Activated naive CD8-positive, alpha-beta T cell treated with anti-CD3 and anti-CD28 coated beads for 36 hours (primary cell): ENCODE measurements at regions not wholly inside any gene's neighbourhood (a gene's known extent, or its start where the extent isn't known, plus 50 kb on each side); places are given as distances from the start of the nearest gene placed in this dataset.

ENCODE experiments used
- DNase-seq: peaks from one replicate; pipeline ENCODE4 v3.0.0; 2021
- H3K27ac Mint-ChIP-seq: one replicate; pipeline ENCODE4 v1.8.0; 2022; ENCODE audit warnings: mild to moderate bottlenecking, moderate library complexity, mixed read lengths
- H3K27me3 Mint-ChIP-seq: one replicate; pipeline ENCODE4 v1.8.0; 2022; ENCODE audit warnings: mild to moderate bottlenecking, mixed read lengths
- H3K36me3 Mint-ChIP-seq: one replicate; pipeline ENCODE4 v1.8.0; 2021; ENCODE audit warnings: mild to moderate bottlenecking, mixed read lengths
- H3K4me1 Mint-ChIP-seq: one replicate; pipeline ENCODE4 v1.8.0; 2021; ENCODE audit warnings: mixed read lengths
- H3K4me3 Mint-ChIP-seq: one replicate; pipeline ENCODE4 v1.8.0; 2022; ENCODE audit warnings: mild to moderate bottlenecking, moderate library complexity, mixed read lengths
- H3K9me3 Mint-ChIP-seq: one replicate; pipeline ENCODE4 v1.8.0; 2022; ENCODE audit warnings: mixed read lengths

GRCh38 chr10:125344573-125345171 lies 184.3 kb upstream of the CTBP2 start:
- Mint-ChIP-seq H3K27ac (no peak overlapping the region), H3K9me3 (peaks cover 2% of the 10 kb centered on the region), H3K4me1 (no peaks in the 10 kb centered on the region), H3K4me3 (no peak overlapping the region), H3K27me3 (peaks cover 8% of the 10 kb centered on the region), H3K36me3 (no peaks in the 10 kb centered on the region)
- no peak for DNase-seq

- Mint-ChIP-seq H3K9me3 (peaks cover 7% of the 10 kb centered on the region), H3K36me3 (no peaks in the 10 kb centered on the region), H3K27ac (no peak overlapping the region), H3K4me3 (no peak overlapping the region), H3K27me3 (peaks cover 8% of the 10 kb centered on the region), H3K4me1 (no peaks in the 10 kb centered on the region)
- DNase-seq, result no peak
These were observed 183.6 kb upstream of the CTBP2 start for GRCh38 chr10:125343983-125344382.

GRCh38 chr10:125343118-125343925 lies 183.0 kb upstream of the CTBP2 start:
- peaks cover 8% of the 10 kb centered on the region for H3K27me3 Mint-ChIP-seq
- H3K4me3 Mint-ChIP-seq, result no peak overlapping the region
- H3K9me3 Mint-ChIP-seq, result peaks cover 8% of the 10 kb centered on the region
- no peaks in the 10 kb centered on the region for H3K36me3 Mint-ChIP-seq
- H3K27ac Mint-ChIP-seq, result no peak overlapping the region
- no peaks in the 10 kb centered on the region for H3K4me1 Mint-ChIP-seq
- no peak for DNase-seq

- H3K27ac Mint-ChIP-seq, result no peak overlapping the region
- H3K27me3 Mint-ChIP-seq, result peaks cover 5% of the 10 kb centered on the region
- no peak for DNase-seq
- peaks cover 10% of the 10 kb centered on the region for H3K9me3 Mint-ChIP-seq
- H3K36me3 Mint-ChIP-seq, result no peaks in the 10 kb centered on the region
- H3K4me3 Mint-ChIP-seq, result no peak overlapping the region
- no peaks in the 10 kb centered on the region for H3K4me1 Mint-ChIP-seq
These were observed 181.2 kb upstream of the CTBP2 start for GRCh38 chr10:125341611-125342010.

GRCh38 chr10:125340903-125341302 lies 180.5 kb upstream of the CTBP2 start:
- no peaks in the 10 kb centered on the region for H3K4me1 Mint-ChIP-seq
- H3K36me3 Mint-ChIP-seq, result no peaks in the 10 kb centered on the region
- H3K27me3 Mint-ChIP-seq, result peaks cover 5% of the 10 kb centered on the region
- no peak overlapping the region for H3K27ac Mint-ChIP-seq
- no peak for DNase-seq
- H3K9me3 Mint-ChIP-seq, result peaks cover 10% of the 10 kb centered on the region
- no peak overlapping the region for H3K4me3 Mint-ChIP-seq

- H3K27me3 Mint-ChIP-seq, result peaks cover 3% of the 10 kb centered on the region
- no peak overlapping the region for H3K27ac Mint-ChIP-seq
- H3K4me1 Mint-ChIP-seq, result no peaks in the 10 kb centered on the region
- H3K36me3 Mint-ChIP-seq, result no peaks in the 10 kb centered on the region
- no peak overlapping the region for H3K4me3 Mint-ChIP-seq
- H3K9me3 Mint-ChIP-seq, result peaks cover 10% of the 10 kb centered on the region
- no peak for DNase-seq
These were observed 177.1 kb upstream of the CTBP2 start for GRCh38 chr10:125337510-125337909.

GRCh38 chr10:125334545-125334944 lies 174.2 kb upstream of the CTBP2 start:
- Mint-ChIP-seq H3K27me3 (peaks cover 3% of the 10 kb centered on the region), H3K27ac (no peak overlapping the region), H3K4me3 (no peak overlapping the region), H3K9me3 (peaks cover 7% of the 10 kb centered on the region), H3K4me1 (no peaks in the 10 kb centered on the region), H3K36me3 (no peaks in the 10 kb centered on the region)
- no peak for DNase-seq

- Mint-ChIP-seq H3K4me1 (no peaks in the 10 kb centered on the region), H3K9me3 (peaks cover 4% of the 10 kb centered on the region), H3K27ac (no peak overlapping the region), H3K4me3 (no peak overlapping the region), H3K27me3 (peaks cover 3% of the 10 kb centered on the region), H3K36me3 (no peaks in the 10 kb centered on the region)
- no peak for DNase-seq
These were observed 173.4 kb upstream of the CTBP2 start for GRCh38 chr10:125333769-125334168.

- Mint-ChIP-seq H3K4me1 (no peaks in the 10 kb centered on the region), H3K27me3 (peaks cover 3% of the 10 kb centered on the region), H3K4me3 (no peak overlapping the region), H3K36me3 (no peaks in the 10 kb centered on the region), H3K27ac (no peak overlapping the region), H3K9me3 (peaks cover 1% of the 10 kb centered on the region)
- DNase-seq, result no peak
These were observed 172.8 kb upstream of the CTBP2 start for GRCh38 chr10:125333209-125333591.

- no peak overlapping the region for H3K27ac Mint-ChIP-seq
- no peaks in the 10 kb centered on the region for H3K9me3 Mint-ChIP-seq
- no peaks in the 10 kb centered on the region for H3K36me3 Mint-ChIP-seq
- H3K27me3 Mint-ChIP-seq, result peaks cover 3% of the 10 kb centered on the region
- no peak overlapping the region for H3K4me3 Mint-ChIP-seq
- H3K4me1 Mint-ChIP-seq, result no peaks in the 10 kb centered on the region
- DNase-seq, result no peak
These were observed 172.3 kb upstream of the CTBP2 start for GRCh38 chr10:125332548-125333208.

GRCh38 chr10:125331056-125331455 lies 170.7 kb upstream of the CTBP2 start:
- H3K27ac Mint-ChIP-seq, result no peak overlapping the region
- H3K4me3 Mint-ChIP-seq, result no peak overlapping the region
- no peaks in the 10 kb centered on the region for H3K4me1 Mint-ChIP-seq
- H3K27me3 Mint-ChIP-seq, result peaks cover 3% of the 10 kb centered on the region
- no peak for DNase-seq
- H3K36me3 Mint-ChIP-seq, result no peaks in the 10 kb centered on the region
- no peaks in the 10 kb centered on the region for H3K9me3 Mint-ChIP-seq

GRCh38 chr10:125329056-125329455 lies 168.7 kb upstream of the CTBP2 start:
- Mint-ChIP-seq H3K36me3 (no peaks in the 10 kb centered on the region), H3K9me3 (no peaks in the 10 kb centered on the region), H3K27ac (no peak overlapping the region), H3K4me1 (no peaks in the 10 kb centered on the region), H3K27me3 (peaks cover under 1% of the 10 kb centered on the region), H3K4me3 (no peak overlapping the region)
- no peak for DNase-seq

- Mint-ChIP-seq H3K27me3 (peaks cover 4% of the 10 kb centered on the region), H3K4me3 (no peak overlapping the region), H3K4me1 (no peaks in the 10 kb centered on the region), H3K27ac (no peak overlapping the region), H3K9me3 (peaks cover 4% of the 10 kb centered on the region), H3K36me3 (no peaks in the 10 kb centered on the region)
- DNase-seq, result no peak
These were observed 165.0 kb upstream of the CTBP2 start for GRCh38 chr10:125325326-125325725.

GRCh38 chr10:125316436-125316835 lies 156.1 kb upstream of the CTBP2 start:
- no peak overlapping the region for H3K4me3 Mint-ChIP-seq
- H3K9me3 Mint-ChIP-seq, result peaks cover 3% of the 10 kb centered on the region
- no peaks in the 10 kb centered on the region for H3K36me3 Mint-ChIP-seq
- H3K27me3 Mint-ChIP-seq, result no peaks in the 10 kb centered on the region
- H3K4me1 Mint-ChIP-seq, result no peaks in the 10 kb centered on the region
- DNase-seq, result no peak
- H3K27ac Mint-ChIP-seq, result no peak overlapping the region

- no peak overlapping the region for H3K27ac Mint-ChIP-seq
- no peak overlapping the region for H3K4me3 Mint-ChIP-seq
- no peaks in the 10 kb centered on the region for H3K4me1 Mint-ChIP-seq
- no peaks in the 10 kb centered on the region for H3K9me3 Mint-ChIP-seq
- H3K36me3 Mint-ChIP-seq, result no peaks in the 10 kb centered on the region
- DNase-seq, result no peak
- H3K27me3 Mint-ChIP-seq, result no peaks in the 10 kb centered on the region
These were observed 140.6 kb upstream of the CTBP2 start for GRCh38 chr10:125300937-125301336.
